GM21390 (cell line): ENCODE measurements at regions not wholly inside any gene's neighbourhood (a gene's known extent, or its start where the extent isn't known, plus 50 kb on each side); places are given as distances from the start of the nearest gene placed in this dataset.

Experiments used
- ATAC-seq: cut with Tn5 transposase; IDR thresholded peaks from one replicate; pipeline ENCODE4 v1.9.1; 2021; ENCODE audit not compliant: unreplicated experiment

DNA sequence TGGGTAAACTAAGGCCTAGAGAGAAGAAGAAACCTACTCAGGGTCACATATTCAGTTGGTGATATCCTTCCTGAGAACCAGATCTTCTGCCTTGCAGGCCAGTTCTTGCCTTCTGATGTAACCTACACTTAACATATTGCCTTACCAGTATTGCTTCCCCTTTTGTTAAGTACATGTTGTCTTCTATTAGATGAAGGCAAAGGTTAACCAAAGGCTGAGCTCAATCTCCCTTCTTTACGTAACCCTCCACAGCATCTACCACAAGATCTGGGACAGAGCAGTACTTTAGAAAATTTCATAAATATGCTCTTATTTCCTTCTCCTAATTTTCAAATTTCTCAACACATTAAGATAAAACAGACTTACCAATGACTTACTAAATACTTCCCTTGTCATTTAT lies 474.4 kb downstream of the SH2D1A start:
- no peak for ATAC-seq

DNA sequence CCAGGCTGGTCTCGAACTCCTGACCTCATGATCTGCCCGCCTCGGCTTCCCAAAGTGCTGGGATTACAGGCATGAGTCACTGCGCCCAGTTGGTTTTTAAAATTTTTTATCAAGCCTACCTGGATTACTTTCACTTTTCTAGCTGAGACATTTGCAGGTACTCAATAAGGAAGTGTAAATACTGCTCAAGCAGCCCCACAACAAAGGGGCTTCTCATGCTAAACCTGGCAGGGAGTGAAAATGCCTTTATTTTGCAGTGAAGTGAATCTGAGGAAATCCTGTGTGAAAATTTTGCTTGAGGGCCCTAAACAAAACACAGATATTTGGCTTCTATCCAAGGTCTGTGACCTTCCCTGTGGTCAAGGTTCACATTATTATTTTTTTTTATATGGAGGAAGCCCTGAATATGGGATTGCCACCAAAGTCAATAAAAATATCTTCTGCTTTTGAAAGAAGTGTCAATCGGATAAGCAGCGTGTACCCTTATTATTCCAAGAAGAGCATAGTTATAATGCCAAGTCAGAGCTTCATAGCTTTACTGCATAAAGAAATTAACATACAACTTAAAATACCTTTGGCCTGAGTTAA lies 481.0 kb downstream of the SH2D1A start:
- no peak for ATAC-seq

GRCh38 chrX:124829930-124830329 lies 483.6 kb downstream of the SH2D1A start:
- ATAC-seq, result no peak

GRCh38 chrX:124836786-124837185 lies 482.9 kb upstream of the TEX13C start:
- ATAC-seq, result no peak

- ATAC-seq, result no peak
These were observed 477.5 kb upstream of the TEX13C start for GRCh38 chrX:124842205-124842604.

DNA sequence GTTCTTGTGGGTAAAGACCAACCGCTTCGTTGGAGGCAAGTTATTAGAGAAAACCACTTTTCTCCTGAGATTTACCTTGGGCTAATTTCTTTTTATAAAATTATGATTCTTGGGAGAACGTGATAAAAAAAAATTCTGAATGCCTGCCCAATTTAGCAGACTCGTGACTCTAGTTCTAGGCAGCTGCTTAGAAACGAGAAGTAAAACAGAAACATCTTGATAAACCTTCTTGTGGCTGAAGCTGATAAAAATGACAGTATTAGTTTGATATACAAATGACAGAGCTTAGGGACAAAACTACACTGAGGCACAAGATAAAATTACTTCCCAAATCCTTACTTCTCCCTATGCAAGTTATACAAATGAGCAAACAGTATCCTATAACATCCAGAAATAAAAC lies 458.9 kb upstream of the TEX13C start:
- ATAC-seq, result no peak

DNA sequence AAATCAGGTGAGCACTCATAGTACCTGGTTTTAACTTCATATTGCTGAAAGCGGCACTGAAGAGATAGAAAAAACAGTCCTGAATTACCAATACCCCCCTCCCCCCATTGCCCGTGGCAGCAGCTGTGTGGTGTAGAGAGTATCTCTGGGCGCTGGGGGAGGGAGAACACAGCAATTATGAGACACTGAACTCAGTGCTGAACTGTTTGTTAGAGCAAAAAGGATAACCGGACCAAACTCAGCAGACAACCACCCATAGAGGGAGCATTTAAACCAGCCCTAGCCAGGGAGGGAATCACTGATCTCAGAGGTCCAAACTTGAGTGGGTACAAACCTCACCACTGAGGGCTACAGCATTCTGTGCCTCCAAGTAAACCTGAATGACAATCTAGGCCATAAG lies 457.4 kb upstream of the TEX13C start:
- ATAC-seq, result no peak

DNA sequence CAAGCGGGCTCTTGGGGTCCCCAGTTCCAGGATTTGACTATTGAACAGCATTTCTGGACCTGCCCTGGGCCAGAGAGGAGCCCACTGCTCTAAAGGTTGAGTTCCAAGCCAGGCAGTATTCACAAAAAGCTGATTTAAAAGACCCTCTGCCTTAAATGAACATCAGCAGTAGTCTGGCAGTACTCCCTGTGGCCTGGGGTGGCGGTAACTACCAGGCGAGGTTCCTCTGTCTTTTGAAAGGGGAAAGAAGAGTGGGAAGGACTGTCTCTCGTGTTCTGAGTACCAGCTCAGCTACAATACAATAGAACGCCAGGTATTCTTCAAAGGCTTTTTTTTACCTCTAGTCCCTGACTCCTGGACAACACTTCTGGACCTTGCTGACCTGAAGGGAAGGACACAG lies 456.4 kb upstream of the TEX13C start:
- no peak for ATAC-seq

DNA sequence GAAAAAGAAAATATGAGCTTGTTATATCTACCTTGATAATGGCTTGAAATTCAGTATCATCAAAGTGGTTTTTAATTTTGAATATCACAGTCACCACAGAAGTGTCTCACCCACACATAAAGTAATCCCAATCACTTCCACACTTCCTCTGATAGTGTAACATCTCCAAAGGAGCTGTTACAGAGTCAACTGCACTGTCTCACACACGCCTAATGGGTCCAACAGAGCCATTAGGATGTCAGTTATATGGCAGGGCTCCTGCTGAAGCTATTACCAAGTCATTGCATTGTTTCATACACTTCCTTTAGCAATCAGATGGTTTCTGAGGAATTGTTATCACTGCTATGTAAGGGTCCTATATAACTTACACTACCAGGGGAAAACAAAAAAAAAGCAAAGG lies 432.1 kb upstream of the TEX13C start:
- no peak for ATAC-seq

GRCh38 chrX:124895947-124896346 lies 423.7 kb upstream of the TEX13C start:
- no peak for ATAC-seq

DNA sequence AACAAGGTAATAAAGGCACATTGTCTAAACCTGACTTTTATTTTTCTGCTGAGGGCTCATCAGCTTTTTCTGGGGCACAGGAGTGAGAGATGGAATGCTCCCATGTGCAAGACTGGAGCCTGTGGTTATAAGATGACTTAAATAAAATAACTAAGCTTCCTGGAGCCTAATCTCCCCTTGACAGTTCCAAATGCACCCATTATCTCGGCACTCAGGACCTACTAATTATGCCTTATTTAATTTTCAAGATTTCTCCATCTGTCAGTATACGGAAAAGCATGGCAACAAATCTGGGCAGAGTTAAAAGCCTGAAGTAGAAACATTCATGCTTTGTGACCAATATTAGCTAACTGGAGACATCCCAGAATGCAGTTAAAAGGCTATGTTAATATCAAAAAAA lies 416.7 kb upstream of the TEX13C start:
- ATAC-seq, result no peak

DNA sequence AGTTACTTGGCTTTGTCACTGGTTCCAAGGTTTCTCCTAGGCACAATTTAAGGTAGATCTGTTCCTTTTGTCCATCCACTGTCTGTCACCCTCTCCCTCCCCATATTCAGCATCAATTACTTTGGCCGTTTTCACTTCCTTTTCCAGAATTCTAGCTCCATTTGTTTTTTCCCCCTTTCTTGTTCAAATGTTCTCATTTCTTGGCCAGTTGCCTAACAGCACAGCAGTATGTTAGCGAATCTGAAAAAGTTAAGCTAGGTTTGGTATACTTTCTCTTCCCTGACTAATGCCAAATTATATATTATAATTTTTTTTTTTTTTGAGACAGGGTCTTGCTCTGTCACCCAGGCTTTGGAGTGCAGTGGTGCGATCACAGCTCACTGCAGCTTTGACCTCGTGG lies 409.1 kb upstream of the TEX13C start:
- no peak for ATAC-seq

DNA sequence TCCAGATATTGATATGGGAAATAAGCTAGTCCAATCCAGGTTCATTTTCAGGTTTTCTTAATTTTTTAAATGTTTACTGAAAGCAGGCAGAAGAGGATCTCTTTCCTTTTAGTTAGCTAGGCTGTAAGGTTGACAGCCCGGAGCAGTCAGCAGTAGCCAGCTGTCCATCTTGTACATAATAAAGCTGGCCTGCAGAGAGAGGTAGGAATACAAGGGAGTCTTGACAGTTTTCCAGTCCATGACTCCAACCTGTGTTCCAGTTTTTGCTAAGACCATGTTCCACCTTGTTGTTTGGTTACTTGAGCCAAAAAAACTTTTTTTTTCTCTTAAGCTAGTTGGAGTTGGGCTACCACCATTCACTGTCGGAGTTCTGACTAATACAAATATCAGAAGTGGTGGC lies 402.7 kb upstream of the TEX13C start:
- ATAC-seq, result no peak

GRCh38 chrX:124925681-124926080 lies 394.0 kb upstream of the TEX13C start:
- ATAC-seq, result no peak

DNA sequence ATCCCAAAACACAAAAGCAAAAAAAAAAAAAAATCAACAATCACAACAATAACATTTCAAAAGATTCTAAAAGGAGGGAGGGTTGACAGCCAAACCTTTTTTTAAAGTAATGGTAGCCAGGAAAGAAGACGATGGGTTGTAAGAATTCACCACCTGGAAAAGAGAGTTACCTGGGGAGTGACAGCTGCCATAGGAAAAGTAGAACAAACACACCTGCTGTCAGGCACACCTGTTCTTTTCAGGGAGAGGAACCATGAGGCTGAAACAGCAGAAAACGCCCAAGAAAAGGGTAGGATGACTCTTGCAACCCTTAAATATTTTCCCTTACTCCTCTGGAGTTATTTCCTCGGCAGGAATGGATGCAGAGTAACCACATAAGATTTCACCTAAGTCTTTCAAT lies 388.4 kb upstream of the TEX13C start:
- ATAC-seq, result no peak

DNA sequence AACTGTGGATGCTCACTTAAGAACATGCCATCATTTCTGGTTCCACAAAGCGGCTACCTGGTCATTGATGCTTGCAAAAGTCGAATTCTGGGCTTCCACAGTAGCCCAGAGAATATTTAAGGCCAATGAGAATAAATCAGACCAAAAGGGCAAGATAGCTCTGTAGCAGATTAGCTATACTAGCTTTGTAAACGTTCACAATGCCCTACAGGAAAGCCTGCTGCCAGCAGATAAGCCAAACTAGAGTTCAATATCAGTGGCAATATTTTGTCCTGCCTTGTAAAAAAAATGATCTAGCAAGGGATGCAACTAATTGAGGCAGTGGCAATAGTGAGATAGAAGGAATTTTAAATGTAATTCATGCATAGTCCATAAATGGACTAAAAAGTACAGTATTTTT lies 387.7 kb upstream of the TEX13C start:
- ATAC-seq, result no peak

DNA sequence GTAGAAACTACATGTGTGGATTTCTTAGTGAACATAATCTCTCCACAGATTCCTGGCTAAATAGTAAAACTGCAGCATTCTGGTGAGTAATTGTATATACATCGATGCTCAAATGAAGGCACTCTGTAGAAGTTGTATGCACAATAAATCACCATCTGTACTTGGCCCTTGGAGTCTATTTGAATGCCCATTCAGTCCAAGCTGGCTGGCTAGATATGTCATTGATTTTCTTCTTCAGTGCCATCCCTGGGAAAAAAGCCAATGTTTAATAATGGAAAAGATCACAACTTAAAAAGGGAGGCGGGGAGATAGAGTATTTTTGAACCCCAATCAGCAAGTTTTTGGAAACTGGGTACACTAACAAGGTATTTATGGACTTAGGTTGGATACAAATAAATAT lies 381.0 kb upstream of the TEX13C start:
- ATAC-seq, result no peak

DNA sequence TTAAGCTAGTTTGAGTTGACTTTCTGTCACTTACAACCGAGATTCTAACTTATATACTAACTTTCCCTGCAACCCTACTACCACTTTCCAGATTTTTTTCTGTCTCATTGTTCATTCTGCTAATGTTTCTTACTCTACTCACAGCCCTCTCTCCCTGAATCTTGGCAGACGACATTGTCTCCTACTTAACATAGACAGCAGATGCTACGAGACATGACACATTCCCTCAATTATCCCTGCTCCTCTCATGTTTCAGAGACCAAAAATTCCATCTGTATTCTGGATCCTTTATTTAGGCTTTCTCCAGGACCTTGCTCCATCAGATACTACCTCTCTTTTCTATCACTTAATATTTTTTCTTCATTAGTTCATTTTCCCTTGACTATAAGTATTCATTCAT lies 379.1 kb upstream of the TEX13C start:
- no peak for ATAC-seq

GRCh38 chrX:124954402-124954801 lies 365.3 kb upstream of the TEX13C start:
- ATAC-seq, result no peak

GRCh38 chrX:124960454-124960853 lies 359.2 kb upstream of the TEX13C start:
- ATAC-seq, result no peak

DNA sequence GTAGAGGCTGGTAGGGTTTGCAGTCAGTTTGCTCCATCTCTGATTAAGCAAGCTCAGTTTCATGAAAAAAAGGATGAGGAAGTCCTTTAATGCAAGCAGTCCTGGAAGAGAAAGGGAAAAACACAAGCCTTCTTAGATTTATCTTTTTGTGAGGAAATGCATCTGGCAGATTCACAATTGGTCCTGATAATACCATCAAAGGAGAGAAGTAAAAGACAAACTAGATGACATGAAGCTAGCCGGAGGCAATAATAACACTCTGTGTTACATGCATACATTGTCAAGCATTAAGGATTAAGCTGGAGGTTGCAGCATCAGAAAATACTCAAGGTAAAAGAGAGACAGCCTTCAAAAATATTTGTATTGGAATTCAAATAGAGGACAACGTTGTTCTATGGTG lies 356.0 kb upstream of the TEX13C start, which contains the start of gene TENM1:
TSS of gene TENM1 (minus strand) at position 101 of the 400 bp plus-strand sequence.
- ATAC-seq, result no peak

GRCh38 chrX:124975456-124975855 lies 344.2 kb upstream of the TEX13C start:
- no peak for ATAC-seq

DNA sequence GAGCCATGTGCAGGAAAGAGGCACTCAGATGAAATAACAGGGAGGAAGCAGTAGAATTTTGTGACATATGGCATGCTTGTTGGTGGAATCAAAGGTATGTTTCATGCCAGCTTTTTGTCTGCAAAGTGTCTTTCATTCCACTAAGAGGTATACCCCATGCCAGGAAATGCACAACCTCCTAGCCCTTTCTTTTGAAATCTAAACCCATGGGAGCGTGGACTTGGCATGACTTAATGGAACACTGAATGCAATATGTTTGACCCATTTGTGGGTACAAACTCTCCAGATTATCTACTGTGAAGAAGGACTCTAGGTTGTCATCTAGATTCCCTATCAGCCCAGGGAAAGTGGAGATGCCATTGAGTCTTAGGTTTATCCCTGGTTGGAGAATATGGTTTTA lies 338.3 kb upstream of the TEX13C start:
- no peak for ATAC-seq
